HUES64 (cell line): ENCODE measurements at regions not wholly inside any gene's neighbourhood (a gene's known extent, or its start where the extent isn't known, plus 50 kb on each side); places are given as distances from the start of the nearest gene placed in this dataset.

Source experiments
- H3K27ac ChIP-seq: 2 replicates; pipeline ENCODE4 v1.7.0; 2013; ENCODE audit warnings: low read depth, low read length, inconsistent platforms
- H3K27me3 ChIP-seq: 2 replicates; pipeline ENCODE4 v1.6.1; 2013; ENCODE audit warnings: mild to moderate bottlenecking, low read length; ENCODE audit not compliant: insufficient read depth
- H3K36me3 ChIP-seq: 2 replicates; pipeline ENCODE4 v1.6.1; 2013; ENCODE audit warnings: mild to moderate bottlenecking, low read length; ENCODE audit not compliant: insufficient read depth
- H3K4me1 ChIP-seq: 2 replicates; pipeline ENCODE4 v1.6.1; 2013; ENCODE audit warnings: mild to moderate bottlenecking, low read length, moderate library complexity; ENCODE audit not compliant: insufficient read depth
- H3K4me3 ChIP-seq: 2 replicates; pipeline ENCODE4 v1.5.1; 2013; ENCODE audit warnings: mild to moderate bottlenecking, low read length, moderate library complexity
- H3K9ac ChIP-seq: 2 replicates; pipeline ENCODE4 v1.6.1; 2013; ENCODE audit warnings: mild to moderate bottlenecking, low read depth, low read length
- H3K9me3 ChIP-seq: 2 replicates; pipeline ENCODE4 v1.6.1; 2013; ENCODE audit warnings: low read depth, low read length; ENCODE audit not compliant: insufficient read depth
- WGBS: fragments of 150-250, 120-280 bp; methylation state at CpG from one replicate; pipeline ENCODE4 v1.1.7; 2013; ENCODE audit warnings: missing lambda C conversion rate; 5-methylcytosine and 5-hydroxymethylcytosine counted together

DNA sequence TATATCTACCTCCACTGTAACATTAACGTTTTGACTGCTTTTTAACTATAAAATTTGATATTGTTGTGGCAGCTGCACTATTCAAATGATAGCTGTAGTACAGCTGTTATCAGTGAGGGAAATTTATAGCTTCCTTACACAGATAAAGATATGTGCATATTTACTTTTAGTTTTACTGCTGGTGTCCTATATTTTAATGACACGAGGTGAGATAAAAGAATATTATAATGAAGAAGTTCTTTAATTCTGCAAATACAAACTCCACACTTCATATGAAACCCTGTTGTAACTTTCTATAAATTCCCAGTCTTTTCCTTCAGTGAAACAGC is 427.8 kb upstream of the ZEB2 start:
- no peak overlapping the region for H3K27ac ChIP-seq
- H3K27me3 ChIP-seq: no peaks in the 10 kb centered on the region
- H3K4me3 ChIP-seq: no peak overlapping the region
- H3K4me1 ChIP-seq: no peaks in the 10 kb centered on the region; the same call in 1 of the 2 replicates
- H3K36me3 ChIP-seq: no peaks in the 10 kb centered on the region
- WGBS: no CpG with 5 or more reads among the region's 2 CpGs
- no peaks in the 10 kb centered on the region for H3K9me3 ChIP-seq
- no peak overlapping the region for H3K9ac ChIP-seq

DNA sequence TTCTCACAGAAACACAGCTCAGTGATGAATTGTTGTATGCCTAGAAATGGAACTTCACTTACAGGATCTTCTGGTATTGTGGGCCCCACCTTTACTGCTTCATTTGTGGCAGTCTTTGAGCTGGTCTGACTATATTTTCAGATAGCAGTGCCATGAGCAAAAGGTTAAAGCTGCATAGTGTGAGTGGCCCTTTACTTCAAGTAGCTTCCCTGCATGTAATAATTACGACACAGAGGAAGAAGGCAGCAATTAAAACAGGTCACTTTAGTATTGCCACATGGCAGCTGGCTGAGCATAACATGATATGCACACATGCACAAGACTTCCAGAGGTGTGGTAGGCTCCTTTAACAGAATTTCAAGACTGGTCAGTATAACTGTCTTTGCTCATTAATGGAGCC is 426.3 kb upstream of the ZEB2 start:
- H3K27ac ChIP-seq: no peak overlapping the region
- H3K9me3 ChIP-seq: no peaks in the 10 kb centered on the region
- no peak overlapping the region for H3K4me3 ChIP-seq
- H3K36me3 ChIP-seq: no peaks in the 10 kb centered on the region
- WGBS: 95% methylated on average over 1 of the region's 1 CpG
- H3K9ac ChIP-seq: no peak overlapping the region
- H3K27me3 ChIP-seq: no peaks in the 10 kb centered on the region
- no peaks in the 10 kb centered on the region; the same call in 1 of the 2 replicates for H3K4me1 ChIP-seq

DNA sequence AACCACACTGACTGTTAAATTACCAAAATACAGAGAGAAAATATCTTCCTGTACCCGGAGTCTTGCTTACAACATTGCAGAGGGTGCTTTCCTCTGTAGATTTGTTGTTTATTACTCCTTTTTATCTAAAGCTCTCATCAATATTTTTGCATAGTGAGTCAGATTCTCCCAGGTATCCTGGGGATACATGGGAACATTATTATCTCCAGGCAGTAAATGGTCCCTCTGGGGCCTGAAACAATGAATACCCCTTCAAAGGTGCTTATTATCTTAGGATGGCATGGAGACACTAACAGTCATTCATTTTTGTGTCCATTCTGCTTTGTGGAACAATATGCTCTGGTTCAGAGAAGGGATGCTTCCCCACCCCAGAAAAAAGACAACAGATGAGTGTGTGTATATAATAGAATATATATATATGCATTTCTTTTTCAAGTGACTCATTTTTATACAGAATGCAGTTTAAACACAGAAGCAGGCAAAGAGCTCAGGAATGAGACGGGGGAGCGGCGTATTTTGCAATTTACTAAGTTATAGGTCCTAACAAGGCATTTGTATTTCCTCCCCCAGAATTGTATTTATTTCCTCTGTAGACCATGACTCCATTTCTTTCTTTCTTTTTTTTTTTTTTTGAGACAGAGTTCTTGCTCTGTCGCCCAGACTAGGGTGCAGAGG is 424.8 kb upstream of the ZEB2 start:
- no peaks in the 10 kb centered on the region for H3K36me3 ChIP-seq
- H3K27me3 ChIP-seq: no peaks in the 10 kb centered on the region
- H3K4me3 ChIP-seq: no peak overlapping the region
- no peak overlapping the region for H3K27ac ChIP-seq
- H3K9ac ChIP-seq: no peak overlapping the region
- no peaks in the 10 kb centered on the region for H3K9me3 ChIP-seq
- no peaks in the 10 kb centered on the region for H3K4me1 ChIP-seq
- 99% methylated on average over 4 of the region's 5 CpGs for WGBS

DNA sequence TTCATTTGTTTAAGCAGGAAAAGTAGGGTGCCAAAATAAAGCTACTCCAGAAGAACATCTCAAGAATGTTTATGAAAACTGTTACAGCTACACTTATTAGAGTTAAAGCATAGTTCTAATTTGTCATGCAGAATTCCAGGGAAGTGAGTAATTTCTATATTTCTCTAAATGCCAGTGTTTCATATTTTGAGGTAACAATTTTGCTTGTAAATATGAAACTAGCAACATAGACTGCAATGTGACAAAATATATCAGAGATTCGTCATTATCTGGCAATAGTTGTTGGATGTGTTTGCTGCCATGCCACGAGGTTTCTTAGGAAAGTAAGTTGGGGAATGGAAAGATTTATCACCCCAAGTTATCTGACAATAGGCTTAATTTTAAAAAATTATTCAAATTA is 424.1 kb upstream of the ZEB2 start:
- Histone ChIP-seq H3K27ac (no peak overlapping the region), H3K4me1 (no peaks in the 10 kb centered on the region), H3K36me3 (no peaks in the 10 kb centered on the region), H3K27me3 (no peaks in the 10 kb centered on the region), H3K9me3 (no peaks in the 10 kb centered on the region), H3K9ac (no peak overlapping the region), H3K4me3 (no peak overlapping the region)
- WGBS: 100% methylated on average over 2 of the region's 2 CpGs

DNA sequence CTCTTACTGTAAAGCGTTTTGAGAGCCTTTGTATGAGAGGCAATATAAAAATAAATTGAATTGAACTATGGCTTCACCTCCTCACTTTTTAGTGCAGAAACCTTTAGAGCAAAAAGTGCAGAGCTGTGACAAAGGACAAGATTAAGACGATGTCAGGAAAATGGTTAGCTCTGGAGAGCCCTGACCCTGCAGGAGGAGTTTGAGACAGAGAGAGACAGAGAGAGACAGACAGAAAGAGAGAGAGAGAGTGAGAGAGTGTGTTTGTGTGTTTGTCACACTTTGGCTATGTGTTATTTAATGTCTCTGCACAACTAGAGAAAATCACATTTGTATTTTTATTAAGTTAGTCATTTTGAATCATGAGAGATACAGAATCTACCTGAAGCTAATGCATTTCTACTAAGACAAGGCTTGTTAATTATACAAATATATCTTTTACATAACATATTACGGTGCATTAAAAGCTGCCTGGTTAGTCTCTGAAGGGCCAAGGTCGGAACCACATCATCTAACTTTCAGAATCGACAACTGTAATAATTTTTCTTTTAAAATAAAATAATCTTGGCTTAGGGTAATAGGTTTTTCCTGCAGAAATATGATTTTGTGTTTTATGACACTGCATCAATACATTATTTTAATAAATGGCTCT is 423.5 kb upstream of the ZEB2 start:
- Histone ChIP-seq H3K4me1 (0 out of 2 replicates have a peak, but pooled peaks cover under 1% of the 10 kb centered on the region), H3K9me3 (no peaks in the 10 kb centered on the region), H3K27ac (no peak overlapping the region), H3K27me3 (no peaks in the 10 kb centered on the region), H3K4me3 (no peak overlapping the region), H3K36me3 (no peaks in the 10 kb centered on the region), H3K9ac (no peak overlapping the region)
- WGBS: 97% methylated on average over 4 of the region's 5 CpGs

DNA sequence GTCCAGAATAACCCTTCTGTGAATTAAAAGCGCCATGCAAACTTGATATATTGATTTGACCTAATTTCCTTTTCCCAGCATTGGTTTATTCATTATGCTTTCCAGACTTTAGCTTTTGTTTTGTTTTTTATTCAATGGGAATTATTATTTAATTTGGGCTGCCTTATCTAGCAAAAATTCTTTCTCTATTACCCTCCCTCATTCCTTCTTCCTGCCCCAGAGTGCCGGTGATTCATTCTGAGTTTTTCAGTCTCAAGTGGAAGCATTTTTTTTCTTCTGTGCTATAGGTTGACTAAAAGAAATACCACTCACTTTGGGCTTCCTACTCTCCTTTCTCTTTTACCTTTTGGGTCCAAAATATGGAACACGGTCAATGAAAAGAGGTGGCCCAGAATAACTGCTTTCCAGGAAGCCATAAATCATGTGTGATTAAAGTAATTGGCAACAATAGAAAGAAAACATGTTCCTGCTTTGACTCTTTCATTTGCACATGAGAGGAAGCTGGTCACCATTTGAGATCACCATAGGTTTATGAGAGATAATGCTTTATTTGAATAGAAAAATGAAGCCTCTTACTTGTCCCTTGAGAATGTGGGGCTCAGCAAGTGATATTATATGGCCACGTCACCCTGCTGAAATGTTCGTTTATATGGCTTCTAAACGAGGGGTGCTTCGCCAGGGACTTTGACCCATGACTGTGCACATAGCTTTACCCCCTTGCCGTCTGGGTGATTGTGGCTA is 422.8 kb upstream of the ZEB2 start:
- no peaks in the 10 kb centered on the region for H3K9me3 ChIP-seq
- no peaks in the 10 kb centered on the region for H3K27me3 ChIP-seq
- no peak overlapping the region for H3K27ac ChIP-seq
- no peaks in the 10 kb centered on the region for H3K36me3 ChIP-seq
- WGBS: 95% methylated on average over 8 of the region's 8 CpGs
- 0 out of 2 replicates have a peak, but pooled peaks cover 3% of the 10 kb centered on the region for H3K4me1 ChIP-seq
- no peak overlapping the region for H3K9ac ChIP-seq
- no peak overlapping the region for H3K4me3 ChIP-seq

DNA sequence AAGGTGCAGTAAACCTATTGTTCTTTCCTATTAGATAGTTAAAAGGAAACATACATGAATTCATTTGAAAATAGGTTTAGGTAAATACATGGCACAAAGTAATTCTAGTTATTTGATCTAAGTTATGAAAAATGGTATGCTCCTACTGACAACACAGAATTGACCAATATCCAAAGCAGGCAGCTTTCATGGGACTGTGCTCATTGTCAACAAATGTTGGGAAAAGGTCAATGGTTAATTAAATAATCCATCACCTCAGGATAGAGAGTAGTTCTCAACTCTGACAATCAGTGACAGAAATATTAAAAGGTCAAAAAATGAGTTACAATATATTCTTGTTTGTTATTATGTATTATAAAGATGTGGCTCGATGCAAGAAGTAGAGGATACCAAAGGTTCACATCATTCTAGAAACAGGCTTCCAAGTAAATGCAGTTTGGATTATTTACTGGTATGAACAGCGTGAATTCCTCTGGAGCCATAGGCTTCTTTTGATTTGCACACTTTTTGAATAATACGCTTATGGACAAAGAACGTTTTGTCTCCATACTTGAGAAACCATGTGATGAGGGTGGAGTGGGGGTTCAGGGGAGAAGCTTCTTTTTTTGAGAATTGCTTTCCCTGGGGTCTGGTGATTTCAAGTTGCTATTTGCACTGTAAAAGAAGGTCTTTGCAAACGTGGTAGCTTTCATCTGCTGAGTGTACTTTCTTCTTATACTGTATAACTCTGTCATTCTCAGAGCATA is 422.0 kb upstream of the ZEB2 start:
- Histone ChIP-seq H3K9me3 (no peaks in the 10 kb centered on the region), H3K4me3 (no peak overlapping the region), H3K36me3 (no peaks in the 10 kb centered on the region), H3K27ac (no peak overlapping the region), H3K4me1 (0 out of 2 replicates have a peak, but pooled peaks cover 3% of the 10 kb centered on the region), H3K9ac (no peak overlapping the region), H3K27me3 (no peaks in the 10 kb centered on the region)
- 92% methylated on average over 5 of the region's 5 CpGs for WGBS

DNA sequence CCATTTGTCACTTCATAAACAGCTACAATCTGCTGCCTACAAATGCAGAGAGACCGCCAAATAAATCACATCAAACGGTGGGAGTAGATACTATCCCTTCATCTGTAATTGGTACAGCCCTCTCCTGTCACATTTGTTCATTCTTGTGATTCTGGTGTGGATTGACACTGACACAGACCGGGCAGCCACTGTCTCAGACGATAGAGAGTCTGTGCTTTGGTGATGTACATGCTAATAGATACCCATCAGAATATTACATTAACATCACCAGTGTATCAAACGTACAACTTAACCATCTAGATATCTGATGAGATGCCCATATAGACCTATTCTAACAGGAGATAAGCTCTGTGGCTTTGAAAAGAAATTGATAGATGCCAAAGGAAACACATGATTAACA is 419.7 kb upstream of the ZEB2 start:
- 0 out of 2 replicates have a peak, but pooled peaks cover 3% of the 10 kb centered on the region for H3K4me1 ChIP-seq
- H3K9me3 ChIP-seq: no peaks in the 10 kb centered on the region
- H3K9ac ChIP-seq: no peak overlapping the region
- H3K27me3 ChIP-seq: no peaks in the 10 kb centered on the region
- no peak overlapping the region for H3K4me3 ChIP-seq
- 92% methylated on average over 3 of the region's 5 CpGs for WGBS
- no peaks in the 10 kb centered on the region for H3K36me3 ChIP-seq
- H3K27ac ChIP-seq: no peak overlapping the region

DNA sequence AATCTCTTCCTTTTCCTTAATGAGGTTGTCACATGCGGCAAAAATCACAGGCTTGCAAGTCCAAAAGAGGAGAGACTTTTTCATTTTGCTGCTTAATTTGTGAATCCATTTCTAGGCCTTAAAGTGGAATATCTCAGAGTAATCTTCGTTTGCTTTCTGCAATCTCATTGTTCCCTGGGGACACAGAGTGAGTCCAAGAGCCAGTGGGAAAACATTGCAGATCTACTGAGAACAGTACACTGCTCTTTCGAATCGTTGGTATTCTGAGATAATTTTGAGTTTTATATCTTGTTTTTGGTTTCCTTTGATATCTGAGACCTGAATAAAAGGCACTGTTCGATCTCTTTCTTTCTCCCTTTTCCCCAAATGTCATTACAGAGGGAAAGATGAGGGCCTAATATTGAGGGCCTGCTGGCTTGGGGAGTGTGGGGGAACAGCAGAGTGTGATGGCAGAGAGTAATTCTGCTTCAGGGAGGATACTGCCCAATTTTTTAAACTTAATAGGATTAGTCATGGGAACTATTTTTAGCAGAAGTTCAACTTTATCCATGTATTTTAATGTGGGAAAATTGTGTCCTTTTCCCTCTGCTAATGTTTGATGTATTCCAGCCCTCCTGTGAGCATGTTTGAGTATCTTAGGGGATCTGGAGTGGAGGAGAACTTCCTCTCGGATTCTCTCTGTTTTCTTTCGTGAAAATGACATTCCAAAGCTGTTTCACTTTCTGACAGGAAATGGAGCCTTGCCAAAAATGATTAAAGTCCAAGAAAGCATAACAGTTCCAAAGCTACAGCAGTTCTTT is 418.2 kb upstream of the ZEB2 start:
- H3K36me3 ChIP-seq: no peaks in the 10 kb centered on the region
- no peak overlapping the region for H3K27ac ChIP-seq
- H3K9ac ChIP-seq: 0 out of 2 replicates have a peak overlapping the region, but pooled peaks have one; percentile 5
- H3K4me3 ChIP-seq: no peak overlapping the region
- no peaks in the 10 kb centered on the region for H3K9me3 ChIP-seq
- 0 out of 2 replicates have a peak, but pooled peaks cover 3% of the 10 kb centered on the region for H3K4me1 ChIP-seq
- H3K27me3 ChIP-seq: no peaks in the 10 kb centered on the region
- WGBS: 89% methylated on average over 7 of the region's 7 CpGs

DNA sequence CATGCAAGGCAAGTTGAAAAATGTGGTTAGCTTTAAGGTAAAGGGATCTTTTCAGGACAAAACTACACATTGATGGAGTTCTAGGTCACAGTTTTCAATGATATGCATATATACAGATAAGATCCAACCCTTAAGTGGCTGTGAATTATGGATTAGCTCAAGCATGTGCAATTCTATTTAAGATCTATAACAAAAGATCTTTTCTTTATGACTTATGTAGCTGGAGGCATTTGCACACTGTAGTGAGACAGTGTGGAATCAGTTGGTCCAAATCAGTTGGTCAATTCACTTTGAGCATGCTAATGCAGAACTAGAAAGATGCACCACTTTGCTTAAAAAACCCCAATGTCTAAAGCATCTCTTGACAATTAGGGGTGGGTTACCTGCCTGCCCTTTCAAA is 417.1 kb upstream of the ZEB2 start:
- H3K9me3 ChIP-seq: no peaks in the 10 kb centered on the region
- no peak overlapping the region for H3K9ac ChIP-seq
- H3K4me1 ChIP-seq: 0 out of 2 replicates have a peak, but pooled peaks cover 3% of the 10 kb centered on the region
- H3K27ac ChIP-seq: no peak overlapping the region
- H3K36me3 ChIP-seq: no peaks in the 10 kb centered on the region
- no peaks in the 10 kb centered on the region for H3K27me3 ChIP-seq
- H3K4me3 ChIP-seq: no peak overlapping the region
